Endodermal cell (in vitro differentiated cells): ENCODE measurements at regions not wholly inside any gene's neighbourhood (a gene's known extent, or its start where the extent isn't known, plus 50 kb on each side); places are given as distances from the start of the nearest gene placed in this dataset.

Source experiments
- DNase-seq: peaks from one replicate; pipeline ENCODE4 v3.0.0-alpha.2; 2017
- H3K27ac ChIP-seq: 2 replicates; pipeline ENCODE4 v1.5.1; 2013; ENCODE audit warnings: mild to moderate bottlenecking, low read depth, low read length, moderate library complexity
- H3K27me3 ChIP-seq: 2 replicates; pipeline ENCODE4 v1.6.1; 2013; ENCODE audit warnings: mild to moderate bottlenecking, low read length, moderate library complexity; ENCODE audit not compliant: insufficient read depth, control insufficient read depth, poor library complexity, severe bottlenecking
- H3K36me3 ChIP-seq: 2 replicates; pipeline ENCODE4 v1.7.0; 2013; ENCODE audit warnings: mild to moderate bottlenecking, low read length, moderate library complexity; ENCODE audit not compliant: control insufficient read depth, insufficient read depth
- H3K4me1 ChIP-seq: one replicate; pipeline ENCODE4 v1.7.0; 2013; ENCODE audit warnings: low read length; ENCODE audit not compliant: control insufficient read depth, insufficient read depth
- H3K4me3 ChIP-seq: 2 replicates; pipeline ENCODE4 v1.5.1; 2013; ENCODE audit warnings: mild to moderate bottlenecking, low read length, moderate library complexity
- H3K9ac ChIP-seq: 2 replicates; pipeline ENCODE4 v1.6.1; 2013; ENCODE audit warnings: mild to moderate bottlenecking, low read length, moderate library complexity; ENCODE audit not compliant: poor library complexity, severe bottlenecking; ENCODE audit errors: extremely low read depth
- H3K9me3 ChIP-seq: 2 replicates; pipeline ENCODE4 v1.6.1; 2013; ENCODE audit warnings: mild to moderate bottlenecking, low read length, moderate library complexity; ENCODE audit not compliant: control insufficient read depth
- H3K27ac Mint-ChIP-seq: 2 replicates; pipeline ENCODE4 v1.8.0; 2020; ENCODE audit warnings: mixed read lengths
- H3K27me3 Mint-ChIP-seq: 2 replicates; pipeline ENCODE4 v1.8.0; 2021; ENCODE audit warnings: mild to moderate bottlenecking, mixed read lengths; ENCODE audit not compliant: insufficient read depth
- H3K36me3 Mint-ChIP-seq: 2 replicates; pipeline ENCODE4 v1.8.0; 2020; ENCODE audit warnings: low read depth, mixed read lengths
- H3K4me1 Mint-ChIP-seq: 2 replicates; pipeline ENCODE4 v1.8.0; 2020; ENCODE audit warnings: mixed read lengths
- H3K4me3 Mint-ChIP-seq: 2 replicates; pipeline ENCODE4 v1.8.0; 2020; ENCODE audit warnings: mild to moderate bottlenecking, moderate library complexity, mixed read lengths
- H3K9me3 Mint-ChIP-seq: 2 replicates; pipeline ENCODE4 v1.8.0; 2020; ENCODE audit warnings: mild to moderate bottlenecking, mixed read lengths
- CTCF ChIP-seq: fragments of 200-600 bp; sonication (generic); conservative IDR thresholded peaks from 2 replicates; pipeline ENCODE4 v1.5.0; 2021; ENCODE audit warnings: antibody characterized with exemption, mild to moderate bottlenecking
- WGBS, 2 experiments: methylation state at CpG; one replicate each; pipeline versions ENCODE4 v1.1.5 to v1.1.7; 2013; ENCODE audit warnings: missing lambda C conversion rate in 2 of 2, mixed read lengths in 1 of 2; ENCODE audit not compliant: insufficient coverage in 1 of 2, insufficient read length in 1 of 2; 5-methylcytosine and 5-hydroxymethylcytosine counted together

GRCh38 chr10:58996866-58997265 is 179.6 kb upstream of the PHYHIPL start:
- Histone ChIP-seq H3K36me3 (no peaks in the 10 kb centered on the region), H3K9me3 (peaks cover 4% of the 10 kb centered on the region), H3K27me3 (no peaks in the 10 kb centered on the region), H3K27ac (no peak overlapping the region), H3K9ac (no peak overlapping the region), H3K4me1 (peaks cover 9% of the 10 kb centered on the region), H3K4me3 (no peak overlapping the region)
- Mint-ChIP-seq H3K27me3 (no peaks in the 10 kb centered on the region), H3K27ac (no peak overlapping the region), H3K4me3 (no peak overlapping the region), H3K4me1 (peaks cover 13% of the 10 kb centered on the region), H3K36me3 (no peaks in the 10 kb centered on the region), H3K9me3 (no peaks in the 10 kb centered on the region)
- DNase-seq, result no peak
- no peak for TF ChIP-seq CTCF
- WGBS, 2 experiments, result 85% methylated on average over 2 of the region's 2 CpGs; no CpG with 5 or more reads in 1 of the 2 experiments

- Mint-ChIP-seq H3K27ac (no peak overlapping the region), H3K4me1 (peaks cover 17% of the 10 kb centered on the region), H3K36me3 (no peaks in the 10 kb centered on the region), H3K9me3 (no peaks in the 10 kb centered on the region), H3K27me3 (no peaks in the 10 kb centered on the region), H3K4me3 (no peak overlapping the region)
- Histone ChIP-seq H3K27ac (no peak overlapping the region), H3K9me3 (no peaks in the 10 kb centered on the region), H3K4me1 (peaks cover 6% of the 10 kb centered on the region), H3K27me3 (no peaks in the 10 kb centered on the region), H3K36me3 (no peaks in the 10 kb centered on the region), H3K4me3 (no peak overlapping the region), H3K9ac (no peak overlapping the region)
- no peak for TF ChIP-seq CTCF
- 94 to 100% methylated on average over 6 to 8 of the region's 8 CpGs for WGBS, 2 experiments
- no peak for DNase-seq
Observed at GRCh38 chr10:58998924-58999713, 177.3 kb upstream of the PHYHIPL start.

- Histone ChIP-seq H3K27me3 (no peaks in the 10 kb centered on the region), H3K4me1 (peaks cover 6% of the 10 kb centered on the region), H3K9me3 (no peaks in the 10 kb centered on the region), H3K4me3 (no peak overlapping the region), H3K36me3 (no peaks in the 10 kb centered on the region), H3K27ac (no peak overlapping the region), H3K9ac (no peak overlapping the region)
- Mint-ChIP-seq H3K36me3 (no peaks in the 10 kb centered on the region), H3K27me3 (no peaks in the 10 kb centered on the region), H3K27ac (no peak overlapping the region), H3K9me3 (no peaks in the 10 kb centered on the region), H3K4me1 (peaks cover 18% of the 10 kb centered on the region), H3K4me3 (no peak overlapping the region)
- no peak for DNase-seq
- WGBS, 2 experiments, result 98% methylated on average over 1 of the region's 1 CpG; no CpG with 5 or more reads in 1 of the 2 experiments
- TF ChIP-seq CTCF, result no peak
Observed at GRCh38 chr10:59000162-59000825, 176.1 kb upstream of the PHYHIPL start.
